ENCODE measurements at regions not wholly inside any gene's neighbourhood (a gene's known extent, or its start where the extent isn't known, plus 50 kb on each side); places are given as distances from the start of the nearest gene placed in this dataset.
A peak's percentile ranks its signal among the peaks of the same experiment; 100 is the strongest.

- Histone ChIP-seq H3K36me3 (no peaks in the 10 kb centered on the region), H3K4me3 (no peak overlapping the region), H3K4me1 (ENCODE audit: low read depth) (peaks cover 19% of the 10 kb centered on the region), H3K27ac (peak overlapping the region; percentile 71), H3K27me3 (no peaks in the 10 kb centered on the region), H3K9me3 (ENCODE audit: low read depth) (no peaks in the 10 kb centered on the region)
- TF ChIP-seq, protein P1, sequence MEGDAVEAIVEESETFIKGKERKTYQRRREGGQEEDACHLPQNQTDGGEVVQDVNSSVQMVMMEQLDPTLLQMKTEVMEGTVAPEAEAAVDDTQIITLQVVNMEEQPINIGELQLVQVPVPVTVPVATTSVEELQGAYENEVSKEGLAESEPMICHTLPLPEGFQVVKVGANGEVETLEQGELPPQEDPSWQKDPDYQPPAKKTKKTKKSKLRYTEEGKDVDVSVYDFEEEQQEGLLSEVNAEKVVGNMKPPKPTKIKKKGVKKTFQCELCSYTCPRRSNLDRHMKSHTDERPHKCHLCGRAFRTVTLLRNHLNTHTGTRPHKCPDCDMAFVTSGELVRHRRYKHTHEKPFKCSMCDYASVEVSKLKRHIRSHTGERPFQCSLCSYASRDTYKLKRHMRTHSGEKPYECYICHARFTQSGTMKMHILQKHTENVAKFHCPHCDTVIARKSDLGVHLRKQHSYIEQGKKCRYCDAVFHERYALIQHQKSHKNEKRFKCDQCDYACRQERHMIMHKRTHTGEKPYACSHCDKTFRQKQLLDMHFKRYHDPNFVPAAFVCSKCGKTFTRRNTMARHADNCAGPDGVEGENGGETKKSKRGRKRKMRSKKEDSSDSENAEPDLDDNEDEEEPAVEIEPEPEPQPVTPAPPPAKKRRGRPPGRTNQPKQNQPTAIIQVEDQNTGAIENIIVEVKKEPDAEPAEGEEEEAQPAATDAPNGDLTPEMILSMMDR (IDR thresholded peaks at IDR 0.05; ENCODE audit: low read depth, low read length), result no peak
- DNase-seq (ENCODE audit: low read depth in 1 of 2, low spot score in 1 of 2), result no peak
Observed at GRCh38 chrX:40485102-40485826, 95.5 kb upstream of the ATP6AP2 start.

DNA sequence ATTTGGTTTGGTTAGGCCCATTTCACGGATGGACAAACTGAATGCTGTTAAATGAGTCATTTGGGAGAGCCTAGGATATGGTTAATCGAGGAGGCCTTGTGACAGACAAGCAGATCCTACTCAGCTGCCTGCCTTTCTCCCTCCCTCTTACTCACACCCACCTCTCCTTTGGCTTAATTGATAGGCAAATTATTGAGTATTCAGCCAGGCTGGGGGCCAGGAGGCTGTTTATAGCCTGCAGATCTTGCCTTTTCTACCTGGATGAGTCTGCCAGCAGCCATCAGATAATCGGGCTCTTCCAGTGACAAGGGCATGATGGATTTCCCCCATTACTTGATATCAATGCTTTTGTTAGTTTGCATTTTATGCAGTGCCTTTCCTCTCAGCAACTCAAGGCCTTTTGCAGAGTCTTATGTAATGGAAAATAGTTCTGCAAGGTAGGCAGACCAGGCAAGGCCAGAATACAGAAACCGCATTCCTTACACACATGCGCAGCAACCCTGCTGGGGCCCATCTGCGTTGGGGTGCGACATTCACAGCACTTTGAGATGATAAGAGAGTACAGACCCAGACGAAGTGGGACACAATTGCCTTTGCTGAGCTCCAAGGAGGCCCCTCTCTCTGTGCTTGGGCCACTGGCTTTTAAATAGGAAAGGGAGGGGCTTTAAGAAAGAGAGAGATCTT is 96.2 kb upstream of the ATP6AP2 start:
- peak; percentile 20 to 60 for DNase-seq (ENCODE audit: low read depth in 1 of 2, low spot score in 1 of 2)

DNA sequence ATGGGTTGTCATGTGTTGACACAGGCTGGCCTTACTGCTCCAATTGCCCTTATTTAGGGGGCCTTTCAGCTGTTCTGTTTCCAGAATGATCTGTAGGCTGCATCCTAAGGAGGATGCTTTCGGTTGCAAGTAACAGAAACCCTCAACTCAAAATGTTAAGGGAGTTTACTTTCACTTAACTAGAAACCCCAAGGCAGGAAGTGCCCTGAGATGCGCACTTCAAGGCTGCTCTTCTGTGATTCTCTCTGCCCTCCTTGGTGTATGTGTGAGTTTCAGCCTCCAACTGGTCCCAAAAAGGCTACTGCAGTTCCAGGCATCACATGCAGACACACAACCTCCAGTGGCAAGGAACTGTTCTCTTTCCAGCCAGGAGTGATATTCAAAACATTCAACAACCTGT is 97.3 kb upstream of the ATP6AP2 start:
- no peak overlapping the region for H3K27ac ChIP-seq

More for the DNA sequence above, 96.2 kb upstream of the ATP6AP2 start:
- H3K27me3 ChIP-seq, result no peaks in the 10 kb centered on the region
- no peaks in the 10 kb centered on the region for H3K9me3 ChIP-seq (ENCODE audit: low read depth)
- TF ChIP-seq, protein P1 (IDR thresholded peaks at IDR 0.05; ENCODE audit: low read depth, low read length), result no peak
- peak overlapping the region; percentile 71 for H3K27ac ChIP-seq
- peaks cover 19% of the 10 kb centered on the region for H3K4me1 ChIP-seq (ENCODE audit: low read depth)
- H3K36me3 ChIP-seq, result no peaks in the 10 kb centered on the region
- no peak overlapping the region for H3K4me3 ChIP-seq

GRCh38 chrX:40479777-40480318 is 100.9 kb upstream of the ATP6AP2 start:
- no peak overlapping the region for H3K4me3 ChIP-seq
- H3K36me3 ChIP-seq, result no peaks in the 10 kb centered on the region
- TF ChIP-seq, protein P1 (IDR thresholded peaks at IDR 0.05; ENCODE audit: low read depth, low read length), result no peak
- H3K4me1 ChIP-seq (ENCODE audit: low read depth), result peaks cover 19% of the 10 kb centered on the region
- no peak overlapping the region for H3K27ac ChIP-seq
- no peak for DNase-seq (ENCODE audit: low read depth in 1 of 2, low spot score in 1 of 2)
- no peaks in the 10 kb centered on the region for H3K9me3 ChIP-seq (ENCODE audit: low read depth)
- H3K27me3 ChIP-seq, result no peaks in the 10 kb centered on the region

More for the DNA sequence above, 97.3 kb upstream of the ATP6AP2 start:
- Histone ChIP-seq H3K27me3 (no peaks in the 10 kb centered on the region), H3K4me3 (no peak overlapping the region), H3K9me3 (ENCODE audit: low read depth) (no peaks in the 10 kb centered on the region), H3K4me1 (ENCODE audit: low read depth) (peaks cover 19% of the 10 kb centered on the region), H3K36me3 (no peaks in the 10 kb centered on the region)
- no peak for DNase-seq (ENCODE audit: low read depth in 1 of 2, low spot score in 1 of 2)
- TF ChIP-seq, protein P1 (IDR thresholded peaks at IDR 0.05; ENCODE audit: low read depth, low read length), result no peak

GRCh38 chrX:40478474-40479065 is 102.2 kb upstream of the ATP6AP2 start:
- no peaks in the 10 kb centered on the region for H3K9me3 ChIP-seq (ENCODE audit: low read depth)
- no peaks in the 10 kb centered on the region for H3K36me3 ChIP-seq
- H3K27ac ChIP-seq, result no peak overlapping the region
- H3K4me3 ChIP-seq, result no peak overlapping the region
- DNase-seq (ENCODE audit: low read depth in 1 of 2, low spot score in 1 of 2), result no peak
- TF ChIP-seq, protein P1 (IDR thresholded peaks at IDR 0.05; ENCODE audit: low read depth, low read length), result no peak
- no peaks in the 10 kb centered on the region for H3K27me3 ChIP-seq
- H3K4me1 ChIP-seq (ENCODE audit: low read depth), result peaks cover 17% of the 10 kb centered on the region

Data from cardiac muscle cell (in vitro differentiated cells and primary cell).